C4-2B (cell line): ENCODE measurements at regions not wholly inside any gene's neighbourhood (a gene's known extent, or its start where the extent isn't known, plus 50 kb on each side); places are given as distances from the start of the nearest gene placed in this dataset.

Source experiments
- ZFX ChIP-seq: fragments of 450-650 bp; IDR thresholded peaks from 2 replicates; pipeline ENCODE4 v1.6.1; 2017
- TF ChIP-seq, protein P1 (sequence below): fragments of 450-650 bp; conservative IDR thresholded peaks from 2 replicates; pipeline ENCODE4 v1.5.1; 2017; ENCODE audit warnings: mild to moderate bottlenecking

DNA sequence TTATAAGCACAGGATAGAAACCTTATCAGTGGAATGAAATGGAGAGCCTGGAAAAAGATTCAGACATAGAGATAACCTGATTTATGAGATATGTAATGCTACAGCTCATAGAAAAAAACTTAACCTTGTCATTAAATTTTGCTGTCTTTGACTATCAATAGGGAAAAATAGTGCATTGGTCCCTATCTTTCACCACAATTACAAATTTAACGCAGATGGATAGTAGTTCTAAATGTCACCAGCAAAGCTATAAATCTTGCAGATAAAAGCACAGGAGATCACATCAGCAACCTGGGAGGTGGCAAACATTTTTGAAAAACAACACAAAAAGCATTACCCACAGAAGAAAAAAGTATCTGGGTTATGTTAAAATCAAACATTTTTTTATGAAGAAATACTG, 831.6 kb downstream of the BRINP3 start:
- TF ChIP-seq, protein P1, sequence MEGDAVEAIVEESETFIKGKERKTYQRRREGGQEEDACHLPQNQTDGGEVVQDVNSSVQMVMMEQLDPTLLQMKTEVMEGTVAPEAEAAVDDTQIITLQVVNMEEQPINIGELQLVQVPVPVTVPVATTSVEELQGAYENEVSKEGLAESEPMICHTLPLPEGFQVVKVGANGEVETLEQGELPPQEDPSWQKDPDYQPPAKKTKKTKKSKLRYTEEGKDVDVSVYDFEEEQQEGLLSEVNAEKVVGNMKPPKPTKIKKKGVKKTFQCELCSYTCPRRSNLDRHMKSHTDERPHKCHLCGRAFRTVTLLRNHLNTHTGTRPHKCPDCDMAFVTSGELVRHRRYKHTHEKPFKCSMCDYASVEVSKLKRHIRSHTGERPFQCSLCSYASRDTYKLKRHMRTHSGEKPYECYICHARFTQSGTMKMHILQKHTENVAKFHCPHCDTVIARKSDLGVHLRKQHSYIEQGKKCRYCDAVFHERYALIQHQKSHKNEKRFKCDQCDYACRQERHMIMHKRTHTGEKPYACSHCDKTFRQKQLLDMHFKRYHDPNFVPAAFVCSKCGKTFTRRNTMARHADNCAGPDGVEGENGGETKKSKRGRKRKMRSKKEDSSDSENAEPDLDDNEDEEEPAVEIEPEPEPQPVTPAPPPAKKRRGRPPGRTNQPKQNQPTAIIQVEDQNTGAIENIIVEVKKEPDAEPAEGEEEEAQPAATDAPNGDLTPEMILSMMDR = no peak
- no peak for TF ChIP-seq ZFX
